ENCODE measurements at regions not wholly inside any gene's neighbourhood (a gene's known extent, or its start where the extent isn't known, plus 50 kb on each side); places are given as distances from the start of the nearest gene placed in this dataset.
"Not testable (repeated sequence)": the region's sequence is repeated elsewhere in the genome, so short reads cannot be mapped to it uniquely, and the experiment has no call there.

DNA sequence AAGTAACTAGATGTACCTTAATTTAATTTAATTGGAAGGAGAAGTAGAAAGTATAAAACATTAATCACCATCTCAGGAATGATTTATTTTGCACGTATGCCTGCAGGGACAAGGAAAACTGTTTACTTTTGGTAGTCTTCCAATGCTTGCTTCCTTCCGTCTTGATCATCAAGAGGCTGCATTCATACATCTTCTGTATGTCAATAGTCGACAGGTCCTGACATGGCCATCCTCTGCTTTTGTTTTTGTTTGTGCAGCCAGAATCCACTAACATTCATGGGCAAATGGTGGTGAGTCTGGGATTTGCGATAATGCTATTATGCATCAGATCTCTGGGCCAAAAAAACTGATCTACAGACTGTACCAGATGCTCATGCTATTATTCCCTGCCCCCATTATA, 56.6 kb upstream of the ZPLD1 start:
- Histone ChIP-seq H3K9me3 (replicated peaks; ENCODE audit: control insufficient read depth, insufficient read depth, low read length) (no peaks in the 10 kb centered on the region), H3K79me2 (ENCODE audit: control insufficient read depth, insufficient read depth, low read length) (no peaks in the 10 kb centered on the region), H3K9ac (replicated peaks; ENCODE audit: extremely low read depth, insufficient read depth, low read length) (no peak overlapping the region), H4K20me1 (replicated peaks; ENCODE audit: control insufficient read depth, extremely low read depth, insufficient read depth, low read length) (no peaks in the 10 kb centered on the region), H3K27ac (ENCODE audit: insufficient read depth, low read depth, low read length) (no peak overlapping the region), H3K36me3 (ENCODE audit: control insufficient read depth in 2 of 2, extremely low read depth in 1 of 2, insufficient read depth in 2 of 2, low read length in 2 of 2) (no peaks in the 10 kb centered on the region), H3K27me3 (ENCODE audit: control insufficient read depth in 2 of 2, insufficient read depth in 2 of 2, low read length in 2 of 2) (no peaks in the 10 kb centered on the region), H3K9me1 (replicated peaks; ENCODE audit: control insufficient read depth, extremely low read depth, insufficient read depth, low read length) (no peaks in the 10 kb centered on the region), H3K4me3 (replicated peaks in 1 of 3; ENCODE audit: insufficient read depth in 1 of 3, low read depth in 1 of 3, low read length in 3 of 3) (no peak overlapping the region), H3K4me2 (ENCODE audit: insufficient read depth, low read length) (no peak overlapping the region), H3K4me1 (ENCODE audit: control insufficient read depth, extremely low read depth, insufficient read depth, low read length) (no peaks in the 10 kb centered on the region), H2AFZ (ENCODE audit: low read depth, low read length) (no peak overlapping the region)
- dilution Hi-C loops (cut with MboI; ENCODE audit: extremely low pct_ligation_motif_present, low sequenced_read_pairs) = no loop called here
- ChIA-PET CTCF (interaction anchor here (1.5 kb wide), 1 partner anchor 149 kb away, joined by 3 read pairs; no protein-coding TSS in a partner anchor), POLR2A (no interaction called here)
- TF ChIP-seq FOS (IDR thresholded peaks at IDR 0.05; ENCODE audit: borderline replicate concordance, insufficient read depth, low read length) (no peak), POLR2AphosphoS5 (IDR thresholded peaks at IDR 0.05; ENCODE audit: insufficient read depth, low read depth, low read length) (no peak), EZH2 (IDR thresholded peaks at IDR 0.05; ENCODE audit: borderline replicate concordance, low read depth, low read length, severe bottlenecking) (no peak), MAX (IDR thresholded peaks at IDR 0.05; ENCODE audit: insufficient read depth, insufficient read length) (no peak), GATA2 (IDR thresholded peaks at IDR 0.05; ENCODE audit: insufficient read depth, insufficient read length, low read depth, low read length) (no peak), JUN (IDR thresholded peaks at IDR 0.05; ENCODE audit: borderline replicate concordance, insufficient read depth, insufficient read length, low read depth) (no peak), MYC (IDR thresholded peaks at IDR 0.05; ENCODE audit: low read depth, low read length) (no peak), POLR2A (IDR thresholded peaks at IDR 0.05; ENCODE audit: low read depth, low read length) (no peak)
- TF ChIP-seq, protein P1, sequence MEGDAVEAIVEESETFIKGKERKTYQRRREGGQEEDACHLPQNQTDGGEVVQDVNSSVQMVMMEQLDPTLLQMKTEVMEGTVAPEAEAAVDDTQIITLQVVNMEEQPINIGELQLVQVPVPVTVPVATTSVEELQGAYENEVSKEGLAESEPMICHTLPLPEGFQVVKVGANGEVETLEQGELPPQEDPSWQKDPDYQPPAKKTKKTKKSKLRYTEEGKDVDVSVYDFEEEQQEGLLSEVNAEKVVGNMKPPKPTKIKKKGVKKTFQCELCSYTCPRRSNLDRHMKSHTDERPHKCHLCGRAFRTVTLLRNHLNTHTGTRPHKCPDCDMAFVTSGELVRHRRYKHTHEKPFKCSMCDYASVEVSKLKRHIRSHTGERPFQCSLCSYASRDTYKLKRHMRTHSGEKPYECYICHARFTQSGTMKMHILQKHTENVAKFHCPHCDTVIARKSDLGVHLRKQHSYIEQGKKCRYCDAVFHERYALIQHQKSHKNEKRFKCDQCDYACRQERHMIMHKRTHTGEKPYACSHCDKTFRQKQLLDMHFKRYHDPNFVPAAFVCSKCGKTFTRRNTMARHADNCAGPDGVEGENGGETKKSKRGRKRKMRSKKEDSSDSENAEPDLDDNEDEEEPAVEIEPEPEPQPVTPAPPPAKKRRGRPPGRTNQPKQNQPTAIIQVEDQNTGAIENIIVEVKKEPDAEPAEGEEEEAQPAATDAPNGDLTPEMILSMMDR (IDR thresholded peaks at IDR 0.05; ENCODE audit: extremely low read depth in 1 of 2, insufficient read depth in 1 of 2, low read depth in 1 of 2, low read length in 2 of 2) = no peak
- intact Hi-C loops (cut with micrococcal nuclease) = no loop called here
- DNase-seq (ENCODE audit: low read depth, low spot score) (no peak), FAIRE-seq (no peak)
- no TSS peak for BruUV-seq (replicated peaks)

DNA sequence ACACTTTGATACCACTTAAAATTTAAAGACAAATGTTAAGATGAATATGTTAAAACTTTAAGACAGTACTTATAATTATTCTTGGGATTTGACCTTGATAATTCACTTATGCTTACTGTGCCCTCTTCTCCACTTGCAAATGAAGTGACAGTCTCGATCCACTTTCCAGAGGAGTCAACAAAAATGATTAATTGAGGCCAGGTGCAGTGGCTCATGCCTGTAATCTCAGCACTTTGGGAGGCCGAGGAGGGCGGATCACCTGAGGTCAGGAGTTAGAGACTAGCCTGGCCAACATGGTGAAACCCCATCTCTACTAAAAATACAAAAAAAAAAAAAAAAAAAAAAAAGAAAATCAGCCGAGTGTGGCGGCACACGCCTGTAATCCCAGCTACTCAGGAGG, 52.6 kb upstream of the ZPLD1 start:
- BruUV-seq (replicated peaks); H3K79me2 ChIP-seq (ENCODE audit: control insufficient read depth, insufficient read depth, low read length); dilution Hi-C loops (cut with MboI; ENCODE audit: extremely low pct_ligation_motif_present, low sequenced_read_pairs); H3K27me3 ChIP-seq (ENCODE audit: control insufficient read depth in 2 of 2, insufficient read depth in 2 of 2, low read length in 2 of 2); H3K4me3 ChIP-seq (replicated peaks in 1 of 3; ENCODE audit: insufficient read depth in 1 of 3, low read depth in 1 of 3, low read length in 3 of 3); intact Hi-C loops (cut with micrococcal nuclease); DNase-seq (ENCODE audit: low read depth, low spot score); H3K4me1 ChIP-seq (ENCODE audit: control insufficient read depth, extremely low read depth, insufficient read depth, low read length); H2AFZ ChIP-seq (ENCODE audit: low read depth, low read length); H3K9me1 ChIP-seq (replicated peaks; ENCODE audit: control insufficient read depth, extremely low read depth, insufficient read depth, low read length); H4K20me1 ChIP-seq (replicated peaks; ENCODE audit: control insufficient read depth, extremely low read depth, insufficient read depth, low read length); FAIRE-seq; H3K27ac ChIP-seq (ENCODE audit: insufficient read depth, low read depth, low read length); H3K9ac ChIP-seq (replicated peaks; ENCODE audit: extremely low read depth, insufficient read depth, low read length); H3K36me3 ChIP-seq (ENCODE audit: control insufficient read depth in 2 of 2, extremely low read depth in 1 of 2, insufficient read depth in 2 of 2, low read length in 2 of 2); CTCF ChIA-PET; H3K4me2 ChIP-seq (ENCODE audit: insufficient read depth, low read length); POLR2A ChIA-PET; H3K9me3 ChIP-seq (replicated peaks; ENCODE audit: control insufficient read depth, insufficient read depth, low read length): not testable (repeated sequence)
